ENCODE measurements at regions not wholly inside any gene's neighbourhood (a gene's known extent, or its start where the extent isn't known, plus 50 kb on each side); places are given as distances from the start of the nearest gene placed in this dataset.

DNA sequence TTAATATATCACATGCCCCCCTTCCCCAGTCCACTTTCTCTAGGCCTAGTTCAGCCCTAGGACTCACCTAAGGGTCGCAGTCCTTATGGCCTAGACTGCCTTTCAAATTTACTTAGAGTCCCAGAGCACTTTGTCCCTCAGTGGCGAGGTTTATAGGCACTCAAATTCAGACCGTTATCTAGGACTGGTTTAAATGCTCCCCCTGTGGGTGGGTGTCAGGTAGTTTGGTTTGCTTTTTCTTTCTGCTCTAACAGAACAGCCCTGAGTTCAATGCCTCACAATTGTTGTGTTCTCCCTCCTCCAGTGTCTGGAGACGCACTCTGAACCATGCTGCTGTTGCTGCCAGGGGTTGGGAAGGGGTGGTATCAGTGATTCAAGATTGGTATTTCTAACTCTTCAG lies 317.1 kb downstream of the MAT2B start:
- no peak overlapping the region for H3K9ac ChIP-seq (ENCODE audit: control insufficient read depth, insufficient read depth, low read length)
- ATAC-seq, result no peak
- 30% methylated on average over 4 of the region's 4 CpGs for WGBS (ENCODE audit: insufficient coverage, insufficient replicate concordance, low lambda C conversion rate, missing lambda C conversion rate)
- BruUV-seq (replicated peaks), result no TSS peak
- no peaks in the 10 kb centered on the region for H3K36me3 ChIP-seq (ENCODE audit: control insufficient read depth in 2 of 2, insufficient read depth in 2 of 2, low read length in 1 of 2)
- TF ChIP-seq PAX8 (IDR thresholded peaks at IDR 0.05), result no peak
- ChIA-PET POLR2A (no interaction called here), RAD21 (ENCODE audit: unreplicated experiment) (no interaction called here), SMC1A (ENCODE audit: uncharacterized antibody, unreplicated experiment) (interaction anchor here (0.6 kb wide), 1 partner anchor 75 kb away, joined by 3 read pairs; no protein-coding TSS in a partner anchor), CTCF (no interaction called here)
- H3K4me3 ChIP-seq, result no peak overlapping the region
- H2AFZ ChIP-seq (ENCODE audit: control insufficient read depth, low read depth, low read length), result no peak overlapping the region
- H4K20me1 ChIP-seq (ENCODE audit: control insufficient read depth, insufficient read depth), result no peaks in the 10 kb centered on the region
- intact Hi-C loops (cut with micrococcal nuclease; ENCODE audit: unreplicated experiment), result no loop called here
- no peak overlapping the region for H3K27ac ChIP-seq (ENCODE audit: control insufficient read depth, insufficient read depth)
- no peaks in the 10 kb centered on the region for H3K9me3 ChIP-seq (replicated peaks; ENCODE audit: control insufficient read depth, insufficient read depth, low read length)
- DNase-seq (ENCODE audit: low read depth, low spot score), result no peak
- no peak overlapping the region for H3K4me2 ChIP-seq (ENCODE audit: control insufficient read depth, insufficient read depth)
- in situ Hi-C loops (cut with MboI), result no loop called here
- H3K4me1 ChIP-seq (ENCODE audit: control insufficient read depth, insufficient read depth, low read length), result no peaks in the 10 kb centered on the region
- H3K79me2 ChIP-seq (ENCODE audit: control insufficient read depth, insufficient read depth, low read length), result no peaks in the 10 kb centered on the region
- FAIRE-seq, result no peak
- no peaks in the 10 kb centered on the region for H3K27me3 ChIP-seq (replicated peaks in 1 of 2; ENCODE audit: control insufficient read depth in 2 of 2, insufficient read depth in 2 of 2, low read length in 1 of 2)

DNA sequence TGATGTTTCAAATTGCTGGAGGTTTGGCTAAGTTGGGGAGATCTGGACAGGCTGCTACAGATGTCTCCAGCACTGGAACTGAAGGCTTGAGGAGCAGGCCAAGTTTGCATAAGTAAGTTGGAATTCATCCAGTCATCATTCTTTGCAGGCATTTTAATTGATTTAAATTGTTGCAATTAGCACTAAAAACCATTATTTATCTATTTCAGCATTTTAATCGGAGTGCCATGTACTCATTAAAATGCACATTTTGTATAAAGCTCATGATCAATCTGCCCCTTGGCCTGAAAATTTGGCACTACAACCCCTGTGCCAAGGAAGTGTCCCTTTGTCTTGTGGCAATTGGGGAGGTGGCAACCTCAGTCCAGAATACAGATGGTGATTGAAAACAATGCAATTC lies 320.2 kb downstream of the MAT2B start:
- H3K27ac ChIP-seq (ENCODE audit: control insufficient read depth, insufficient read depth), result no peak overlapping the region
- no peaks in the 10 kb centered on the region for H3K79me2 ChIP-seq (ENCODE audit: control insufficient read depth, insufficient read depth, low read length)
- H2AFZ ChIP-seq (ENCODE audit: control insufficient read depth, low read depth, low read length), result no peak overlapping the region
- no peaks in the 10 kb centered on the region for H4K20me1 ChIP-seq (ENCODE audit: control insufficient read depth, insufficient read depth)
- H3K9ac ChIP-seq (ENCODE audit: control insufficient read depth, insufficient read depth, low read length), result no peak overlapping the region
- in situ Hi-C loops (cut with MboI) (no loop called here), intact Hi-C loops (cut with micrococcal nuclease; ENCODE audit: unreplicated experiment) (no loop called here)
- ATAC-seq, result no peak
- POLR2A ChIA-PET, result no interaction called here
- FAIRE-seq, result no peak
- no peak for TF ChIP-seq SMARCA5 (IDR thresholded peaks at IDR 0.05)
- no peak for TF ChIP-seq MYB (IDR thresholded peaks at IDR 0.05; ENCODE audit: borderline replicate concordance, low read depth, low read length)
- no peak for TF ChIP-seq HDAC2 (IDR thresholded peaks at IDR 0.05)
- no peak for TF ChIP-seq NFYA (IDR thresholded peaks at IDR 0.05; ENCODE audit: borderline replicate concordance, low read depth, low read length)
- TF ChIP-seq ZSCAN29 (IDR thresholded peaks at IDR 0.05), result no peak
- no peak for TF ChIP-seq KLF5 (IDR thresholded peaks at IDR 0.05; ENCODE audit: partially characterized antibody)
- TF ChIP-seq ASH2L (IDR thresholded peaks at IDR 0.05; ENCODE audit: borderline replicate concordance, low read depth), result no peak
- no peak for TF ChIP-seq ZBED1 (IDR thresholded peaks at IDR 0.05; ENCODE audit: borderline replicate concordance)
- TF ChIP-seq, protein P1, sequence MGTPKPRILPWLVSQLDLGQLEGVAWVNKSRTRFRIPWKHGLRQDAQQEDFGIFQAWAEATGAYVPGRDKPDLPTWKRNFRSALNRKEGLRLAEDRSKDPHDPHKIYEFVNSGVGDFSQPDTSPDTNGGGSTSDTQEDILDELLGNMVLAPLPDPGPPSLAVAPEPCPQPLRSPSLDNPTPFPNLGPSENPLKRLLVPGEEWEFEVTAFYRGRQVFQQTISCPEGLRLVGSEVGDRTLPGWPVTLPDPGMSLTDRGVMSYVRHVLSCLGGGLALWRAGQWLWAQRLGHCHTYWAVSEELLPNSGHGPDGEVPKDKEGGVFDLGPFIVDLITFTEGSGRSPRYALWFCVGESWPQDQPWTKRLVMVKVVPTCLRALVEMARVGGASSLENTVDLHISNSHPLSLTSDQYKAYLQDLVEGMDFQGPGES (IDR thresholded peaks at IDR 0.05), result no peak
- TF ChIP-seq STAT3 (IDR thresholded peaks at IDR 0.05; ENCODE audit: low read depth, low read length), result no peak
- TF ChIP-seq HCFC1 (IDR thresholded peaks at IDR 0.05; ENCODE audit: low read length), result no peak
- TF ChIP-seq ZNF622 (IDR thresholded peaks at IDR 0.05), result no peak
- SMC1A ChIA-PET (ENCODE audit: uncharacterized antibody, unreplicated experiment), result no interaction called here
- no peak overlapping the region for H3K4me3 ChIP-seq
- RAD21 ChIA-PET (ENCODE audit: unreplicated experiment), result no interaction called here
- H3K36me3 ChIP-seq (ENCODE audit: control insufficient read depth in 2 of 2, insufficient read depth in 2 of 2, low read length in 1 of 2), result no peaks in the 10 kb centered on the region
- H3K4me1 ChIP-seq (ENCODE audit: control insufficient read depth, insufficient read depth, low read length), result no peaks in the 10 kb centered on the region
- no TSS peak for BruUV-seq (replicated peaks)
- DNase-seq (ENCODE audit: low read depth, low spot score), result no peak
- no peaks in the 10 kb centered on the region; a peak in 1 of 4 replicates for H3K27me3 ChIP-seq (replicated peaks in 1 of 2; ENCODE audit: control insufficient read depth in 2 of 2, insufficient read depth in 2 of 2, low read length in 1 of 2)
- WGBS (ENCODE audit: insufficient coverage, insufficient replicate concordance, low lambda C conversion rate, missing lambda C conversion rate), result 0% methylated on average over 1 of the region's 1 CpG
- no peaks in the 10 kb centered on the region for H3K9me3 ChIP-seq (replicated peaks; ENCODE audit: control insufficient read depth, insufficient read depth, low read length)
- CTCF ChIA-PET, result no interaction called here
- no peak overlapping the region for H3K4me2 ChIP-seq (ENCODE audit: control insufficient read depth, insufficient read depth)

Measured in GM12878 (cell line).